Activated CD8-positive, alpha-beta memory T cell treated with anti-CD3 and anti-CD28 coated beads for 36 hours (primary cell): ENCODE measurements at regions not wholly inside any gene's neighbourhood (a gene's known extent, or its start where the extent isn't known, plus 50 kb on each side); places are given as distances from the start of the nearest gene placed in this dataset.
"Not testable (repeated sequence)": the region's sequence is repeated elsewhere in the genome, so short reads cannot be mapped to it uniquely, and the experiment has no call there.

ENCODE experiments used
- CTCF ChIA-PET: fragments of 350-600 bp; sonication (Branson Sonifier 250); formaldehyde crosslinking; loops from one replicate; lab custom pipeline; 2021; ENCODE audit warnings: antibody characterized with exemption; lab: Charles Lee
- POLR2A ChIA-PET: fragments of 350-600 bp; sonication (Branson Sonifier 250); formaldehyde crosslinking; loops from one replicate; lab custom pipeline; 2021; ENCODE audit warnings: antibody characterized with exemption; lab: Charles Lee

GRCh38 chr11:92125321-92125720 is 99.3 kb upstream of the FAT3 start:
- ChIA-PET CTCF (no interaction called here), POLR2A (no interaction called here)

- POLR2A ChIA-PET, result no interaction called here
- CTCF ChIA-PET, result no interaction called here
These were observed 101.1 kb upstream of the FAT3 start for GRCh38 chr11:92123540-92123939.

GRCh38 chr11:92122561-92122960 is 102.1 kb upstream of the FAT3 start:
- POLR2A ChIA-PET, result no interaction called here
- CTCF ChIA-PET, result no interaction called here

- ChIA-PET POLR2A (no interaction called here), CTCF (no interaction called here)
These were observed 113.3 kb upstream of the FAT3 start for GRCh38 chr11:92111287-92111686.

GRCh38 chr11:92109466-92109865 is 115.2 kb upstream of the FAT3 start:
- CTCF ChIA-PET, result no interaction called here
- POLR2A ChIA-PET, result no interaction called here

- ChIA-PET POLR2A (no interaction called here), CTCF (no interaction called here)
These were observed 117.3 kb upstream of the FAT3 start for GRCh38 chr11:92107331-92107730.

GRCh38 chr11:92104349-92104748 is 120.3 kb upstream of the FAT3 start:
- ChIA-PET POLR2A (no interaction called here), CTCF (no interaction called here)

- CTCF ChIA-PET, result no interaction called here
- POLR2A ChIA-PET, result no interaction called here
These were observed 122.7 kb upstream of the FAT3 start for GRCh38 chr11:92101920-92102319.

- CTCF ChIA-PET, result no interaction called here
- POLR2A ChIA-PET, result no interaction called here
These were observed 125.4 kb upstream of the FAT3 start for GRCh38 chr11:92099183-92099582.

GRCh38 chr11:92098172-92098571 is 126.4 kb upstream of the FAT3 start:
- ChIA-PET CTCF (no interaction called here), POLR2A (no interaction called here)

- POLR2A ChIA-PET, result no interaction called here
- CTCF ChIA-PET, result no interaction called here
These were observed 136.7 kb upstream of the FAT3 start for GRCh38 chr11:92087725-92088537.

GRCh38 chr11:92083123-92083522 is 141.5 kb upstream of the FAT3 start:
- ChIA-PET CTCF (no interaction called here), POLR2A (no interaction called here)

- POLR2A ChIA-PET, result no interaction called here
- CTCF ChIA-PET, result no interaction called here
These were observed 142.0 kb upstream of the FAT3 start for GRCh38 chr11:92082652-92083051.

- POLR2A ChIA-PET, result not testable (repeated sequence)
These were observed 150.1 kb upstream of the FAT3 start for GRCh38 chr11:92074498-92074897.

GRCh38 chr11:92071660-92072059 is 153.0 kb upstream of the FAT3 start:
- ChIA-PET CTCF (no interaction called here), POLR2A (no interaction called here)

More at GRCh38 chr11:92074498-92074897, 150.1 kb upstream of the FAT3 start:
- CTCF ChIA-PET, result not testable (repeated sequence)

- POLR2A ChIA-PET, result no interaction called here
These were observed 154.4 kb upstream of the FAT3 start for GRCh38 chr11:92070026-92070889.

GRCh38 chr11:92067016-92067415 is 157.6 kb upstream of the FAT3 start:
- ChIA-PET POLR2A (no interaction called here), CTCF (no interaction called here)

More at GRCh38 chr11:92070026-92070889, 154.4 kb upstream of the FAT3 start:
- CTCF ChIA-PET, result no interaction called here

GRCh38 chr11:92061456-92062062 is 163.1 kb upstream of the FAT3 start:
- CTCF ChIA-PET, result no interaction called here
- POLR2A ChIA-PET, result no interaction called here

- CTCF ChIA-PET, result no interaction called here
- POLR2A ChIA-PET, result no interaction called here
These were observed 166.7 kb upstream of the FAT3 start for GRCh38 chr11:92057849-92058442.

GRCh38 chr11:92053216-92053615 is 171.4 kb upstream of the FAT3 start:
- ChIA-PET CTCF (no interaction called here), POLR2A (no interaction called here)
